ENCODE measurements at regions not wholly inside any gene's neighbourhood (a gene's known extent, or its start where the extent isn't known, plus 50 kb on each side); places are given as distances from the start of the nearest gene placed in this dataset.

GRCh38 chr3:84905556-84905920, 53.3 kb upstream of the CADM2 start:
- no peak for DNase-seq (ENCODE audit: low read depth)
- TF ChIP-seq MYC (IDR thresholded peaks at IDR 0.05; ENCODE audit: low read depth, low read length), result no peak
- TF ChIP-seq CTCF (IDR thresholded peaks at IDR 0.05; ENCODE audit: low read depth, low read length), result no peak
- no peak for TF ChIP-seq MAX (IDR thresholded peaks at IDR 0.05; ENCODE audit: low read depth, low read length)
- no peak for TF ChIP-seq POLR2A (IDR thresholded peaks at IDR 0.05; ENCODE audit: extremely low read depth, insufficient read length)
- no peak overlapping the region for H3K4me3 ChIP-seq (ENCODE audit: low read depth, low read length)

- TF ChIP-seq POLR2A (IDR thresholded peaks at IDR 0.05; ENCODE audit: extremely low read depth, insufficient read length) (no peak), MAX (IDR thresholded peaks at IDR 0.05; ENCODE audit: low read depth, low read length) (no peak), CTCF (IDR thresholded peaks at IDR 0.05; ENCODE audit: low read depth, low read length) (no peak), MYC (IDR thresholded peaks at IDR 0.05; ENCODE audit: low read depth, low read length) (no peak)
- DNase-seq (ENCODE audit: low read depth), result no peak
Measured at GRCh38 chr3:84906065-84906464, 52.7 kb upstream of the CADM2 start.

More at GRCh38 chr3:84906065-84906464, 52.7 kb upstream of the CADM2 start:
- H3K4me3 ChIP-seq (ENCODE audit: low read depth, low read length), result no peak overlapping the region

All from NB4 (cell line).